H1 (cell line): ENCODE measurements at regions not wholly inside any gene's neighbourhood (a gene's known extent, or its start where the extent isn't known, plus 50 kb on each side); places are given as distances from the start of the nearest gene placed in this dataset.

Experiments
- CTCF ChIA-PET: fragments of 300-600 bp; sonication (Branson Sonifier 250); formaldehyde crosslinking; loops from one replicate; lab custom pipeline; 2021; ENCODE audit not compliant: partially characterized antibody; lab: Charles Lee
- POLR2A ChIA-PET: fragments of 300-600 bp; sonication (Branson Sonifier 250); formaldehyde crosslinking; loops from one replicate; lab custom pipeline; 2021; ENCODE audit warnings: inconsistent platforms; ENCODE audit not compliant: partially characterized antibody; lab: Charles Lee
- DNase-seq, 2 experiments: peaks; one replicate each; pipeline versions ENCODE4 v3.0.0 to v3.0.0-alpha.2; 2010 to 2022; ENCODE audit warnings: low spot score in 2 of 2, low read depth in 1 of 2, mixed read lengths in 1 of 2
- FAIRE-seq: peaks from 2 replicates; lab custom pipeline; 2011; peaks lifted over from hg19 to GRCh38; lab: Jason Lieb, UNC
- H2AFZ ChIP-seq: 2 replicates; pipeline ENCODE4 v1.8.1; 2012; ENCODE audit warnings: low read length, inconsistent platforms
- H2AK5ac ChIP-seq: 2 replicates; pipeline ENCODE4 v1.6.1; 2013; ENCODE audit warnings: low read depth, low read length
- H2BK120ac ChIP-seq: replicated peaks from 2 replicates; pipeline ENCODE3; 2013; ENCODE audit warnings: low read depth, low read length, inconsistent platforms
- H2BK12ac ChIP-seq: 2 replicates; pipeline ENCODE4 v1.6.1; 2013; ENCODE audit warnings: low read depth, low read length
- H2BK15ac ChIP-seq: 2 replicates; pipeline ENCODE4 v1.6.1; 2013; ENCODE audit warnings: low read length
- H2BK20ac ChIP-seq: 2 replicates; pipeline ENCODE4 v1.6.1; 2013; ENCODE audit warnings: low read length
- H2BK5ac ChIP-seq: 2 replicates; pipeline ENCODE4 v1.6.1; 2013; ENCODE audit warnings: low read depth, low read length
- H3K14ac ChIP-seq: 2 replicates; pipeline ENCODE4 v1.6.1; 2013; ENCODE audit warnings: inconsistent platforms; ENCODE audit not compliant: insufficient read length
- H3K18ac ChIP-seq: 2 replicates; pipeline ENCODE4 v1.6.1; 2013; ENCODE audit warnings: low read length; ENCODE audit errors: extremely low read depth
- H3K23ac ChIP-seq: 2 replicates; pipeline ENCODE4 v1.6.1; 2013; ENCODE audit warnings: inconsistent platforms; ENCODE audit not compliant: insufficient read length
- H3K23me2 ChIP-seq: 2 replicates; pipeline ENCODE4 v1.6.1; 2013; ENCODE audit warnings: low read depth, low read length
- H3K27ac ChIP-seq: 2 replicates; pipeline ENCODE4 v1.6.1; 2011; ENCODE audit warnings: low read depth, low read length, inconsistent platforms
- H3K27me3 ChIP-seq, 4 experiments: replicated peaks in 1 of 4; 1 replicate in 1 of 4; 2 replicates in 3 of 4; pipeline versions ENCODE4 v1.6.1 to v1.8.1; 2011 to 2013; ENCODE audit warnings: low read length in 3 of 4, mild to moderate bottlenecking in 3 of 4, inconsistent platforms in 2 of 4, mixed read lengths in 2 of 4, moderate library complexity in 1 of 4; ENCODE audit not compliant: control insufficient read depth in 3 of 4, insufficient read depth in 3 of 4; ENCODE audit errors: extremely low read depth in 1 of 4
- H3K36me3 ChIP-seq, 4 experiments: 2 replicates each; pipeline versions ENCODE4 v1.6.1 to v1.8.1; 2011 to 2013; ENCODE audit warnings: mild to moderate bottlenecking in 4 of 4, low read length in 3 of 4, moderate library complexity in 2 of 4, control low read depth in 1 of 4, inconsistent platforms in 1 of 4; ENCODE audit not compliant: insufficient read depth in 4 of 4, control insufficient read depth in 2 of 4
- H3K4ac ChIP-seq: replicated peaks from 2 replicates; pipeline ENCODE3; 2013; ENCODE audit warnings: low read length, low read depth, mixed read lengths, inconsistent platforms; ENCODE audit not compliant: insufficient read length
- H3K4me1 ChIP-seq, 4 experiments: replicated peaks in 1 of 4; 1 replicate in 1 of 4; 2 replicates in 3 of 4; pipeline versions ENCODE4 v1.6.1 to v1.8.1; 2011 to 2013; ENCODE audit warnings: low read length in 3 of 4, inconsistent platforms in 2 of 4, mixed read lengths in 1 of 4; ENCODE audit not compliant: insufficient read depth in 4 of 4, control insufficient read depth in 3 of 4
- H3K4me2 ChIP-seq, 2 experiments: 2 replicates each; pipeline versions ENCODE4 v1.6.1 to v1.8.1; 2011 to 2013; ENCODE audit warnings: low read depth in 2 of 2, low read length in 2 of 2, control low read depth in 1 of 2, inconsistent platforms in 1 of 2, mild to moderate bottlenecking in 1 of 2; ENCODE audit not compliant: insufficient read depth in 1 of 2
- H3K4me3 ChIP-seq, 4 experiments: fragments of 200-600, 300-600 bp in 1 of 4; sonication (generic), shearing (Covaris generic), sonication (Bioruptor Twin) in 1 of 4; 2 replicates each; pipeline versions ENCODE4 v1.5.1 to v1.8.1; 2011 to 2016; ENCODE audit warnings: low read length in 4 of 4, low read depth in 3 of 4, control low read depth in 2 of 4, inconsistent platforms in 2 of 4, mild to moderate bottlenecking in 2 of 4, mixed read lengths in 1 of 4, moderate library complexity in 1 of 4; ENCODE audit not compliant: insufficient read depth in 2 of 4; ENCODE audit errors: extremely low read depth in 1 of 4
- H3K56ac ChIP-seq: replicated peaks from 2 replicates; pipeline ENCODE3; 2013; ENCODE audit warnings: low read depth, mild to moderate bottlenecking, mixed read lengths, low read length, inconsistent platforms; ENCODE audit not compliant: insufficient read length
- H3K79me1 ChIP-seq: 2 replicates; pipeline ENCODE4 v1.6.1; 2013; ENCODE audit warnings: low read depth, low read length, control low read depth
- H3K79me2 ChIP-seq, 2 experiments: 2 replicates each; pipeline versions ENCODE4 v1.6.1 to v1.8.1; 2012 to 2013; ENCODE audit warnings: low read length in 2 of 2, mild to moderate bottlenecking in 2 of 2, inconsistent platforms in 1 of 2; ENCODE audit not compliant: insufficient read depth in 2 of 2, control insufficient read depth in 1 of 2
- H3K9ac ChIP-seq, 4 experiments: replicated peaks in 1 of 4; 1 replicate in 1 of 4; 2 replicates in 3 of 4; pipeline versions ENCODE4 v1.6.1 to v1.8.1; 2011 to 2013; ENCODE audit warnings: low read depth in 3 of 4, low read length in 3 of 4, control low read depth in 2 of 4, mild to moderate bottlenecking in 2 of 4, moderate library complexity in 2 of 4, inconsistent platforms in 1 of 4; ENCODE audit errors: extremely low read depth in 1 of 4
- H3K9me3 ChIP-seq, 2 experiments: 2 replicates each; pipeline versions ENCODE4 v1.6.1 to v1.8.1; 2012 to 2013; ENCODE audit warnings: mild to moderate bottlenecking in 2 of 2, moderate library complexity in 2 of 2, control low read depth in 1 of 2, inconsistent platforms in 1 of 2, low read depth in 1 of 2, low read length in 1 of 2, mixed read lengths in 1 of 2; ENCODE audit not compliant: insufficient read depth in 2 of 2
- H4K20me1 ChIP-seq, 2 experiments: replicated peaks in 1 of 2; 2 replicates each; pipeline versions ENCODE3 to v1.8.1; 2011 to 2013; ENCODE audit warnings: inconsistent platforms in 2 of 2, low read length in 2 of 2, mild to moderate bottlenecking in 1 of 2; ENCODE audit not compliant: insufficient read depth in 2 of 2, control insufficient read depth in 1 of 2
- H4K5ac ChIP-seq: 2 replicates; pipeline ENCODE4 v1.6.1; 2013; ENCODE audit warnings: low read length, low read depth, mixed read lengths, inconsistent platforms; ENCODE audit not compliant: insufficient read length
- H4K8ac ChIP-seq: 2 replicates; pipeline ENCODE4 v1.8.0; 2013; ENCODE audit warnings: mild to moderate bottlenecking, moderate library complexity, low read length, inconsistent platforms; ENCODE audit not compliant: insufficient read depth; ENCODE audit errors: extremely low read depth
- H4K91ac ChIP-seq: replicated peaks from 2 replicates; pipeline ENCODE3; 2013; ENCODE audit warnings: low read length, mixed read lengths, inconsistent platforms; ENCODE audit not compliant: insufficient read length
- BRCA1 ChIP-seq: IDR thresholded peaks from 2 replicates; pipeline ENCODE4 v1.6.1; 2012; ENCODE audit warnings: low read depth, low read length, improper control_type of control experiment
- TEAD4 ChIP-seq: IDR thresholded peaks from 2 replicates; pipeline ENCODE4 v1.6.1; 2012; ENCODE audit warnings: low read depth, low read length, inconsistent platforms, mixed read lengths
- WGBS, 2 experiments: shearing (Covaris generic) in 1 of 2; methylation state at CpG; one replicate each; pipeline versions ENCODE4 v1.1.6 to v1.1.7; 2013 to 2015; ENCODE audit warnings: low lambda C conversion rate in 2 of 2, mixed read lengths in 2 of 2, inconsistent platforms in 1 of 2, low coverage in 1 of 2, missing lambda C conversion rate in 1 of 2; ENCODE audit not compliant: insufficient replicate concordance in 2 of 2, insufficient coverage in 1 of 2, insufficient read length in 1 of 2; ENCODE audit errors: extremely low coverage in 1 of 2, missing lambda C conversion rate in 1 of 2; 5-methylcytosine and 5-hydroxymethylcytosine counted together

DNA sequence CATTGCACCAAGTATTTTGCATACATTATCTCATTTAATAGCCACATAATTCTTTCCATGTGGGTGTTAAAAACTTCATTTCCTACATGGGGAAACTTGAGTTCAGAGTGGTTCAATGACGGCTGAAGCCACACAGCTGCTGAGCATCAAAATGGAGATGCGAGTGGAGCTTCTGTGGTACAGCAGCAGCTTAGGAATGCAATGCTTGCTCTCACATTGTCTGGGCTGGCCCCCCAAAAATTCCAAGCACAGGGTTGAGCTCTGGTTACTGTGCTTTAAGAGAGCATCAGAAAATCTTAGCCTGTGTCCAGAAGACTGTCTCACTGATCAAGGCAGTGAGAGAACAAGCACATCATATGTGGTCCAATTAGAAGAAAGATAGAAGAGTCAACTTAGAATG lies 57.4 kb upstream of the GADL1 start:
- Histone ChIP-seq H3K9ac (no peak overlapping the region), H4K5ac (no peak overlapping the region), H3K4ac (no peak overlapping the region), H3K18ac (no peak overlapping the region), H3K27me3 (no peaks in the 10 kb centered on the region), H3K56ac (no peak overlapping the region), H3K4me3 (no peak overlapping the region), H2BK20ac (no peak overlapping the region), H2BK12ac (no peak overlapping the region), H3K79me1 (no peaks in the 10 kb centered on the region), H3K23ac (no peak overlapping the region), H3K79me2 (no peaks in the 10 kb centered on the region), H3K9me3 (no peaks in the 10 kb centered on the region), H3K27ac (no peak overlapping the region), H2BK15ac (no peak overlapping the region), H2BK5ac (no peak overlapping the region), H2AK5ac (no peak overlapping the region), H3K4me1 (no peaks in the 10 kb centered on the region; a peak in 1 of 7 replicates), H3K14ac (no peak overlapping the region), H4K20me1 (no peaks in the 10 kb centered on the region), H2BK120ac (no peak overlapping the region), H3K23me2 (no peaks in the 10 kb centered on the region), H3K4me2 (no peak overlapping the region), H2AFZ (no peak overlapping the region), H4K91ac (no peak overlapping the region), H3K36me3 (no peaks in the 10 kb centered on the region), H4K8ac (no peak overlapping the region)
- WGBS, 2 experiments: 94% methylated on average over 2 of the region's 2 CpGs; no CpG with 5 or more reads in 1 of the 2 experiments
- POLR2A ChIA-PET: no interaction called here
- CTCF ChIA-PET: interaction anchor here (1.2 to 1.3 kb wide), 2 partner anchors 10 to 17 kb away, joined by 4 read pairs; no protein-coding TSS in a partner anchor
- TF ChIP-seq BRCA1: no peak
- TF ChIP-seq TEAD4: 0 out of 2 replicates have a peak, but pooled peaks have one; percentile 7
- FAIRE-seq (no peak), DNase-seq (no peak)
